ENCODE measurements at regions not wholly inside any gene's neighbourhood (a gene's known extent, or its start where the extent isn't known, plus 50 kb on each side); places are given as distances from the start of the nearest gene placed in this dataset.
"Not testable (repeated sequence)": the region's sequence is repeated elsewhere in the genome, so short reads cannot be mapped to it uniquely, and the experiment has no call there.

- DNase-seq, result no peak
These were observed 74.0 kb downstream of the GATA3 start for GRCh38 chr10:8128511-8128910.

DNA sequence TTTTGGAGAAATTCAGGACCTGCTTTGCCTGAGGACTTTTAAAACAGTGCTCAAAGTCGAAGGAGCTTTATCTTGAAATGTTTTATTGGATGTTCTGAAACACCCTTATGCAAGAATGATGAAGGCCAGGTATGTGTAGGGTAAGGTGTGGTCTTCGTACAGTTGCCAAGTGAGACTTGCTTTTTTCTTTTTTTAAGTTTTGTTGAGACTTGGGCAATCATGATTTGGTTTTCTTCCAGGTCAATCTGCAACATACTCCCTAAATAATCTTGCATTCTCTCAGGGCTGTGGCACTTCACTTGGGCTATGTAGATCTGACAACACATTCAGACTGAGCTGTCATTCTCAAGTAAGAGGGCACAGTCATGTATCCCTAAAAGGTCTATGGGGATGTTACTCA, 75.0 kb downstream of the GATA3 start:
- DNase-seq, result no peak

- DNase-seq, result no peak
These were observed 76.8 kb downstream of the GATA3 start for GRCh38 chr10:8130973-8131911.

DNA sequence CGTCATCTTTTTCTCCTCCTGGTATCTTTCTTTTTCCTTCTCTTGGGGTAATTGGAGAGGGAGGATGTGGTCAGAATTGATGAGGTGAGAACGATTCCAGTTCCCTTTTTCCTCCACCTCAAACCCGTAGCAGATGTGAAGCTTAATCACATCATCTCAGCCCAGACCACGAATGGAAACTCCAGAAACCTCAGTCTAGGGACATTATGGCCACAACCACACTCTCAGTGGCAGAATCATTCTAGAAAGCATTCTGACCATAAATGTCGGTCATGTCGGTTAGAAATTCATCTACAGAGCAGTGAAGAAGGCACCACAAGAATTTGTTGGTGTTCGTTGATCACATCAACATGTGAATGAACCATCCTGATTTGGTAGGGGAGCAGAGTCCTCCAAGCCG, 78.7 kb downstream of the GATA3 start:
- DNase-seq, result no peak

DNA sequence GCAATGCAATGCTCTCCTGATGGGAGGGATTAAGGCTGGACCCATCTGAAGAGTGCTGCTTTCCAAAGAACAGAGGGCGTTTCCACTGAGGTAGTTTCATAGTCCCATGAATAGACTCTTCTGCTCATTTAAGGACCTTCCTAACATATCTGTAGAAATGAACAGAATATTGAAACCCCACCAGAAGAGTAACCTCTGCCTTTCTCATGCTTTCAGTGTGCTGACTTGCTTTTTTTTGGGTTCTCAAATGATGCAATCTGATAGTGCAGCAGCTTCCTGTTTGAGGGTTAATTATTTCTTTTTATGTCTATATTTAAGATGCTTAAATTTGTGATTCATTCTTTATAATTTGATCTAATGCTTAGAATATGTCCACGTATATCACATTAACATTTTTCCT, 82.2 kb downstream of the GATA3 start:
- no peak for DNase-seq

DNA sequence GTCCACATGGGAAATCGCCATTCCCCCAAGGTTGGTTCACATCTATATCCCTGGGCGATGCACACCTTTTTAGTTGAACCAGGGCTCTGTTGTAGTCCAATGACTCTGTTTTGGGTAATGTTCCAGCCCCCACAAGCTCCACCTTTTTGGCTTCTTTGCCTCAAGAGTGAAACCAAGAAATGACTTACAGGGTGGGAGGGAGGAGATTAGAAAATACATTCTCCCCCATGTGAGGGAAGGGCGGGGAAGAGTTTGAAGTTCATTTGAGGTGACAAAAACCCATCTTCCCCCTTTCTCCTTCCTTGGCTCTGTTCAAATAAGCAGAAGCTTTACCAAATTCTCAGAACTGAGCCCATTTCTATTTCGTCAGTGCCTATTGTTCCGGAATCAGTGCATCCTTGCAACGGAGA, 82.8 kb downstream of the GATA3 start:
- DNase-seq, result no peak

DNA sequence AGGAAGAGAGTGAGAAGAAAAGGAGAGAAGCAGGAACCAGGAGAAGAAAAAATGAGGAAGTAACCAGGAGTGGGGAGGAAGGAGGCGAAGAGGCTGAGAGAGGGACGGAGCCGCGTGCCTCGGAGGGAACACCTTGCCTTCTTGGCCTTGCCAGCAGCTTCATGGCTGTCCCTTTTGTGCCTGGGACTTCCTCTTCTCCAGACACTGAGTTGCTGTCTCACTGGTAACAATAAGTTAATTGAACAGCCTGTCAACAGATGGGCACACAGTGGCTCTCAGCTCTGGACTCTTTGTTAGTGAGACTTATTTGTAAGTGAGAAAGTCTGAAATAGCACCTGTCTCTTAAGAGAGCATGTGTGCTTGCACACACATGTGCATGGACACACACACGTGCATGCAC, 83.2 kb downstream of the GATA3 start:
- DNase-seq, result no peak

- DNase-seq, result no peak
These were observed 84.0 kb downstream of the GATA3 start for GRCh38 chr10:8138471-8138870.

DNA sequence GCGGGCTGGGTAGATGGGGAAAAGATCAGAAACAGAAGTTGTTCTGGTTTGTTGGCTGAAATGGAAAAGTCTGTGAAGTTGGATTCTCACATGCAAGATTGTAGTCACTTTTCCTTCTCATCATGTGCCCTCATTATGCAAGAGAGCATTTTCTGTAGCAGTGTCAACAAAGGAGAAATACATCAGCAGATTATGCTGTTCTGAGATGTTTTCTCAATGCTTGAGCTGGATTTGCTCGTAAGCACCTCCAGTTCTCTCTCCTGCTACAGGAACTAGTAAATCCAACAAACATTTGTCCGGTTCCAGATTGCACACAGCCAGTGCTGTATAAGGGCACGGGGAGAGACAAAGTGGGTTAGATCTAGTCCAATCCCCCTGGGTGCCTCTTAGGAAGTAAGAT, 90.0 kb downstream of the GATA3 start:
- DNase-seq, result no peak

GRCh38 chr10:8146650-8147049, 92.2 kb downstream of the GATA3 start:
- no peak for DNase-seq

GRCh38 chr10:8149991-8150390, 95.5 kb downstream of the GATA3 start:
- DNase-seq, result no peak

- DNase-seq, result no peak
These were observed 96.0 kb downstream of the GATA3 start for GRCh38 chr10:8150401-8150905.

DNA sequence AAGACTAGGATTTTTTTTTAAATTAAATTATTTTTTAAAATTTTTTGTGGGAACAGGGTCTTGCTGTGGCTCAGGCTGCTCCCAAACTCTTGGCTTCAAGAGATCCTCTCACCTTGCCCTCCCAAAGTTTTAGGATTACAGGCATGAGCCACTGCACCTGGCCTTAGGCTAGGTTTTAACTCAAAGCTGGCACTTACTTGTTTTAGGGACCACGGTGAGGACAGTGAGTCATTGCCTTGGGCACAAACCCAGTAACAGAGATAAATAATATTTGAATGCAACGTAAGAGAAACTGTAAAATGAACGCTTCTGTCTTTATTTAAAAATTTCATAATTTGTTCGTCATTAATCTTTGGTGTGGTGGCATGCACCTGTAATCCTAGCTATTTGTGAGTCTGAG, 96.6 kb downstream of the GATA3 start:
- no peak for DNase-seq

DNA sequence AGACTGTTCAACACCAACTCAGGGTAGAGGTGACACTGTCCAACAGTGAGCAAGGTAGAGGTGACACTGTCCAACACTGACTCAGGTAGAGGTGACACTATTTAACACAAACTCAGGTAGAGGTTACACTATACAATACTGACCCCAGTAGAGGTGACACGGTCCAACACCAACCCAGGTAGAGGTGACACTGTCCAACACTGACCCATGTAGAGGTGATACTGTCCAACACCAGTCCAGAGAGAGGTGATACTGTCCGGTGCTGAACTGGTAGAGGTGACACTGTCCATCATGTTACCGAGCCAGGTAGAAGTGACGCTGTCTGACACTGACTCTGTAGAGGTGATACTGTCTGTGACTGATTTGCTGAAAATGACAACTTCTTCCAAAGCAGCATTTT, 102.4 kb downstream of the GATA3 start:
- no peak for DNase-seq

GRCh38 chr10:8158193-8159071, 103.9 kb downstream of the GATA3 start:
- DNase-seq, result no peak

GRCh38 chr10:8159341-8160165, 105.1 kb downstream of the GATA3 start:
- DNase-seq, result no peak

- no peak for DNase-seq
These were observed 109.3 kb downstream of the GATA3 start for GRCh38 chr10:8163824-8164223.

- DNase-seq, result not testable (repeated sequence)
These were observed 110.2 kb downstream of the GATA3 start for GRCh38 chr10:8164640-8165039.

DNA sequence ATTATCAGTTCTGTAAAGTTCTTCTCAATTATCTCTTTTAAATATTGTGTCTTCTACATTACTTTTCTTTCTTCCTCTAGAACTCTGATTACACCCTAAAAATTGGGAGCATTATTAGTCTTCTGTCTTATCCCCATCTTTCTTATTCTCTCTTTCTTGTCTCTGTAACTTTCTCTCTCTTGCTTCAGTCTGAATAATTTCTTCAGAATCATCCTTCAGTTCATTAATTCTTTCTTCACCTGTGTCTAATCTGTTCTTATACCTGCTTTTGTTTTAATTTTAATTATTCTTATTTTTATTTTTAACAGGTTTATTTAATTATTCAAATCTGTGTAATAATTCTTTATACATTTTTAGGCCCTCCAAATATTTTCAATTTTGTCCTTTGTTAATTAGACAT, 114.3 kb downstream of the GATA3 start:
- no peak for DNase-seq

DNA sequence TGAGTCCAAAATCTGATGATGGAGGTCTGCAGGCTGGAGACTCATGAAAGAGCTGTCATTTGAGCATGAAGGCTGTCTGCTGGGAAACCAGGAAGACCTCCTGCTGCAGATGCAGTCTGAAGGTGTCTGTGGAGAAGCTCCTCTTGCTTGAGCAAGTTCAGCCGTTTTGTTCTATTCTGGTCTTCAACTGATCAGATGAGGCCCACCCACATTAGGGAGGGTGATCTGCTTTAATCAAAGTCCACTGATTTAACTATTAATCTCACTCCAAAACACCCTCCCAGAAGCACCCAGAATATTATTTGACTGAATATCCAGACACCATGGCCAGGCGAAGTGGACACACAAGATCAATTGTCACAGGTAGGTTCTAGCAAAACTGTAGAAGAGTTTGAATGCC, 116.5 kb downstream of the GATA3 start:
- no peak for DNase-seq

- DNase-seq, result no peak
These were observed 118.1 kb downstream of the GATA3 start for GRCh38 chr10:8172604-8173003.

GRCh38 chr10:8173243-8173865, 118.9 kb downstream of the GATA3 start:
- no peak for DNase-seq

All from activated gamma-delta T cell (primary cell).